B cell (primary cell): ENCODE measurements at regions not wholly inside any gene's neighbourhood (a gene's known extent, or its start where the extent isn't known, plus 50 kb on each side); places are given as distances from the start of the nearest gene placed in this dataset.

Experiments
- ATAC-seq: fragments of 200-7000 bp; cut with Tn5 transposase; one replicate; pipeline ENCODE4 v1.10.0; 2021; ENCODE audit warnings: low read depth, mild to moderate bottlenecking, moderate number of reproducible peaks, moderate library complexity
- CTCF ChIA-PET: fragments of 350-600 bp; sonication (Branson Sonifier 250); formaldehyde crosslinking; loops from one replicate; lab custom pipeline; 2021; ENCODE audit warnings: antibody characterized with exemption, inconsistent platforms; lab: Charles Lee
- POLR2A ChIA-PET: fragments of 350-600 bp; sonication (Branson Sonifier 250); formaldehyde crosslinking; loops from one replicate; lab custom pipeline; 2021; ENCODE audit warnings: antibody characterized with exemption; lab: Charles Lee
- DNase-seq: peaks from one replicate; pipeline ENCODE4 v3.0.0; 2013
- H2AFZ ChIP-seq: 2 replicates; pipeline ENCODE4 v1.6.1; 2012; ENCODE audit warnings: mild to moderate bottlenecking, low read depth, low read length; ENCODE audit not compliant: insufficient read depth, poor library complexity, severe bottlenecking
- H3K27ac ChIP-seq, 2 donors: 1 replicate in 1 of 2; 2 replicates in 1 of 2; pipeline ENCODE4 v1.5.1; 2012 to 2013; ENCODE audit warnings: low read length in 2 of 2, mild to moderate bottlenecking in 2 of 2, moderate library complexity in 1 of 2
- H3K27me3 ChIP-seq, 4 experiments: fragments of 200-600 bp in 1 of 4; sonication (generic) in 1 of 4; replicated peaks in 1 of 4; 1 replicate in 2 of 4; 2 replicates in 2 of 4; pipeline versions ENCODE4 v1.6.1 to v1.7.0; 2013 to 2016; ENCODE audit warnings: low read length in 3 of 4, mild to moderate bottlenecking in 2 of 4, mixed read lengths in 1 of 4, moderate library complexity in 1 of 4; ENCODE audit not compliant: insufficient read depth in 4 of 4, control insufficient read depth in 3 of 4; ENCODE audit errors: control extremely low read depth in 1 of 4
- H3K36me3 ChIP-seq, 2 experiments: replicated peaks in 1 of 2; 1 replicate in 1 of 2; 2 replicates in 1 of 2; pipeline versions ENCODE4 v1.6.1 to v1.7.1; 2013; ENCODE audit warnings: low read length in 1 of 2; ENCODE audit not compliant: insufficient read depth in 2 of 2, control insufficient read depth in 1 of 2; ENCODE audit errors: control extremely low read depth in 1 of 2, extremely low read depth in 1 of 2
- H3K4me1 ChIP-seq, 2 donors: fragments of 200-600 bp in 1 of 2; sonication (generic) in 1 of 2; 1 replicate in 1 of 2; 2 replicates in 1 of 2; pipeline versions ENCODE4 v1.5.1 to v1.6.1; 2013 to 2017; ENCODE audit warnings: low read length in 2 of 2; ENCODE audit not compliant: control insufficient read depth in 2 of 2, insufficient read depth in 2 of 2
- H3K4me2 ChIP-seq: replicated peaks from 2 replicates; pipeline ENCODE3; 2012; ENCODE audit warnings: mild to moderate bottlenecking, low read depth, low read length; ENCODE audit not compliant: poor library complexity, severe bottlenecking
- H3K4me3 ChIP-seq, 5 experiments: fragments of 200-600 bp in 1 of 5; sonication (generic) in 1 of 5; 1 replicate in 3 of 5; 2 replicates in 2 of 5; pipeline versions ENCODE4 v1.5.1 to v1.7.0; 2011 to 2016; ENCODE audit warnings: low read length in 4 of 5, mild to moderate bottlenecking in 4 of 5, low read depth in 2 of 5, control low read depth in 1 of 5, moderate library complexity in 1 of 5; ENCODE audit not compliant: insufficient read depth in 1 of 5; ENCODE audit errors: control extremely low read depth in 1 of 5, extremely low read depth in 1 of 5
- H3K79me2 ChIP-seq: fragments of 200-600 bp; sonication (generic); one replicate; pipeline ENCODE4 v1.6.0; 2016; ENCODE audit warnings: low read length; ENCODE audit not compliant: control insufficient read depth, insufficient read depth
- H3K9ac ChIP-seq: fragments of 200-600 bp; sonication (generic); 2 replicates; pipeline ENCODE4 v1.6.1; 2017; ENCODE audit warnings: mild to moderate bottlenecking, low read length, moderate library complexity
- H3K9me3 ChIP-seq, 3 donors: one replicate each; pipeline versions ENCODE4 v1.6.1 to v1.7.1; 2013; ENCODE audit warnings: low read length in 2 of 3; ENCODE audit not compliant: control insufficient read depth in 2 of 3, insufficient read depth in 1 of 3; ENCODE audit errors: control extremely low read depth in 1 of 3
- H4K20me1 ChIP-seq: 2 replicates; pipeline ENCODE4 v1.6.0; 2012; ENCODE audit warnings: mild to moderate bottlenecking, low read length; ENCODE audit not compliant: insufficient read depth, control insufficient read depth, poor library complexity, severe bottlenecking
- H3K27ac Mint-ChIP-seq: one replicate; pipeline ENCODE4 v1.8.0; 2021; ENCODE audit warnings: mixed read lengths
- H3K27me3 Mint-ChIP-seq: one replicate; pipeline ENCODE4 v1.8.0; 2021; ENCODE audit warnings: mixed read lengths
- H3K4me1 Mint-ChIP-seq: one replicate; pipeline ENCODE4 v1.8.0; 2021; ENCODE audit warnings: mixed read lengths
- H3K4me3 Mint-ChIP-seq: one replicate; pipeline ENCODE4 v1.8.0; 2021; ENCODE audit warnings: mixed read lengths
- H3K9me3 Mint-ChIP-seq: one replicate; pipeline ENCODE4 v1.8.0; 2022; ENCODE audit warnings: mixed read lengths; ENCODE audit not compliant: insufficient read depth
- EZH2 ChIP-seq: IDR thresholded peaks from 2 replicates; pipeline ENCODE4 v1.6.1; 2012; ENCODE audit warnings: borderline replicate concordance, low read depth, mild to moderate bottlenecking, moderate library complexity, low read length; ENCODE audit not compliant: insufficient read depth, poor library complexity, severe bottlenecking
- WGBS: methylation state at CpG from one replicate; pipeline ENCODE4 v1.1.5; 2013; ENCODE audit warnings: missing lambda C conversion rate; ENCODE audit not compliant: insufficient coverage; 5-methylcytosine and 5-hydroxymethylcytosine counted together
- intact Hi-C: fragments of 100-400 bp; cut with micrococcal nuclease; formaldehyde crosslinking; loops from one replicate; pipeline ENCODE4 v1.10.0; 2022
- TF ChIP-seq, protein P1 (sequence below): fragments of 200-600 bp; IDR thresholded peaks from one replicate; pipeline ENCODE4 v1.8.0; 2022; ENCODE audit warnings: antibody characterized with exemption, mild to moderate bottlenecking

GRCh38 chr1:169024255-169024654 is 82.2 kb upstream of the ATP1B1 start:
- no peak overlapping the region for H2AFZ ChIP-seq
- H3K4me1 ChIP-seq: peaks cover 0 to 4% of the 10 kb centered on the region in 2 donors
- Mint-ChIP-seq H3K9me3 (no peaks in the 10 kb centered on the region), H3K27ac (no peak overlapping the region), H3K4me1 (no peaks in the 10 kb centered on the region), H3K4me3 (no peak overlapping the region), H3K27me3 (peaks cover 11% of the 10 kb centered on the region)
- DNase-seq (no peak), ATAC-seq (no peak)
- no peaks in the 10 kb centered on the region for H3K79me2 ChIP-seq
- POLR2A ChIA-PET: no interaction called here
- intact Hi-C loops: no loop called here
- no peaks in the 10 kb centered on the region for H3K36me3 ChIP-seq
- H3K27me3 ChIP-seq: no peaks in the 10 kb centered on the region
- H3K4me3 ChIP-seq: no peak overlapping the region
- no peak overlapping the region for H3K27ac ChIP-seq
- no peaks in the 10 kb centered on the region for H4K20me1 ChIP-seq
- CTCF ChIA-PET: no interaction called here
- H3K9ac ChIP-seq: no peak overlapping the region
- peaks cover 0 to 4% (median 0%) of the 10 kb centered on the region in 3 donors for H3K9me3 ChIP-seq
- no peak overlapping the region for H3K4me2 ChIP-seq
- TF ChIP-seq, protein P1, sequence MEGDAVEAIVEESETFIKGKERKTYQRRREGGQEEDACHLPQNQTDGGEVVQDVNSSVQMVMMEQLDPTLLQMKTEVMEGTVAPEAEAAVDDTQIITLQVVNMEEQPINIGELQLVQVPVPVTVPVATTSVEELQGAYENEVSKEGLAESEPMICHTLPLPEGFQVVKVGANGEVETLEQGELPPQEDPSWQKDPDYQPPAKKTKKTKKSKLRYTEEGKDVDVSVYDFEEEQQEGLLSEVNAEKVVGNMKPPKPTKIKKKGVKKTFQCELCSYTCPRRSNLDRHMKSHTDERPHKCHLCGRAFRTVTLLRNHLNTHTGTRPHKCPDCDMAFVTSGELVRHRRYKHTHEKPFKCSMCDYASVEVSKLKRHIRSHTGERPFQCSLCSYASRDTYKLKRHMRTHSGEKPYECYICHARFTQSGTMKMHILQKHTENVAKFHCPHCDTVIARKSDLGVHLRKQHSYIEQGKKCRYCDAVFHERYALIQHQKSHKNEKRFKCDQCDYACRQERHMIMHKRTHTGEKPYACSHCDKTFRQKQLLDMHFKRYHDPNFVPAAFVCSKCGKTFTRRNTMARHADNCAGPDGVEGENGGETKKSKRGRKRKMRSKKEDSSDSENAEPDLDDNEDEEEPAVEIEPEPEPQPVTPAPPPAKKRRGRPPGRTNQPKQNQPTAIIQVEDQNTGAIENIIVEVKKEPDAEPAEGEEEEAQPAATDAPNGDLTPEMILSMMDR: no peak
- no peak for TF ChIP-seq EZH2

DNA sequence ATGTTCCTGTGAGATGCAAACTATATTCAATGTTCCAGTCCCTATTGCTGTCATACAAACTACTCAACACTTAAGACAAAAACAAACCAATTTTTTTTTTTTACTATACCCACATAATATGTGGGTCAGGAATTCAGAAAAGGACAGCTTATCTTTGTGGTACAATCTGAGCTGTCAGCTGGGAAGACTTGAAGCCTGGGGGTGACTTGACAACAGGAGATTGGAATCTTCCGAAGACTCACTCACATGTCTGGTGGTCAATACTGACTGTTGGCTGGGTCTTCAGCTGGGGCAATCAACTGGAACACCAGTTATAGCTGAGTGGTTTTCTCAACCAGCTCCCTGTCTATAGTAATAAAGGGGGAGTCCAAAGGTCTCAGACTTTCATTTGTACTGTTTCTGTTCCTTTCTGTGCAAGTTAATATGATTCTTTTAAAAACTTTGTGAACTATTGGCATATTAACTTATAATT is 81.7 kb upstream of the ATP1B1 start:
- no peaks in the 10 kb centered on the region for H3K27me3 ChIP-seq
- Mint-ChIP-seq H3K9me3 (no peaks in the 10 kb centered on the region), H3K4me1 (no peaks in the 10 kb centered on the region), H3K27me3 (peaks cover 12% of the 10 kb centered on the region), H3K27ac (no peak overlapping the region), H3K4me3 (no peak overlapping the region)
- ATAC-seq: no peak
- CTCF ChIA-PET: no interaction called here
- no peaks in the 10 kb centered on the region for H3K79me2 ChIP-seq
- H3K27ac ChIP-seq: no peak overlapping the region
- no peak overlapping the region for H3K4me2 ChIP-seq
- POLR2A ChIA-PET: no interaction called here
- intact Hi-C loops: no loop called here
- TF ChIP-seq, protein P1: no peak
- no peak for TF ChIP-seq EZH2
- H3K4me3 ChIP-seq: no peak overlapping the region
- no peaks in the 10 kb centered on the region for H3K36me3 ChIP-seq
- no peaks in the 10 kb centered on the region for H4K20me1 ChIP-seq
- peaks cover 0 to 4% (median 0%) of the 10 kb centered on the region in 3 donors for H3K9me3 ChIP-seq
- H3K9ac ChIP-seq: no peak overlapping the region
- no peak overlapping the region for H2AFZ ChIP-seq
- WGBS: no CpG with 5 or more reads among the region's 1 CpG
- DNase-seq: no peak
- H3K4me1 ChIP-seq: peaks cover 0 to 4% of the 10 kb centered on the region in 2 donors
